GM18519 (cell line): ENCODE measurements at regions not wholly inside any gene's neighbourhood (a gene's known extent, or its start where the extent isn't known, plus 50 kb on each side); places are given as distances from the start of the nearest gene placed in this dataset.
"Not testable (repeated sequence)": the region's sequence is repeated elsewhere in the genome, so short reads cannot be mapped to it uniquely, and the experiment has no call there.

Experiments used
- ATAC-seq: cut with Tn5 transposase; IDR thresholded peaks from one replicate; pipeline ENCODE4 v1.9.1; 2021; ENCODE audit warnings: mild to moderate bottlenecking, moderate library complexity; ENCODE audit not compliant: unreplicated experiment, low FRiP score

GRCh38 chr13:80496721-80497397 lies 155.9 kb upstream of the SPRY2 start:
- ATAC-seq, result no peak

DNA sequence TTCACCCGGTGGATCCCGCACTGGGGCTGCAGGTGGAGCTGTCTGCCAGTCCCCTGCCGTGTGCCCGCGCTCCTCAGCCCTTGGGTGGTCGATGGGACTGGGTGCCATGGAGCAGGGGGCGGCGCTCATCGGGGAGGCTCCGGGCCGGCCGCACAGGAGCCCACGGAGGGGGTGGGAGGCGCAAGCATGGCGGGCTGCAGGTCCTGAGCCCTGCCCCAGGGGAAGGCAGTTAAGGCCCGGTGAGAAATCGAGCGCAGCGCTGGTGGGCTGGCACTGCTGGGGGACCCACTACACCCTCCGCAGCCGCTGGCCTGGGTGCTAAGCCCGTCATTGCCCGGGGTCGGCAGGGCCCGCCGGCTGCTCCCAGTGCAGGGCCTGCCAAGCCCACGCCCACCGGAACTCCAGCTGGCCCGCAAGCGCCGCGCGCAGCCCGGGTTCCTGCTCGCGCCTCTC lies 149.6 kb upstream of the SPRY2 start:
- not testable (repeated sequence) for ATAC-seq

- ATAC-seq, result no peak
These were observed 145.5 kb upstream of the SPRY2 start for GRCh38 chr13:80486402-80486801.

GRCh38 chr13:80483157-80483556 lies 142.2 kb upstream of the SPRY2 start:
- no peak for ATAC-seq

- no peak for ATAC-seq
These were observed 140.7 kb upstream of the SPRY2 start for GRCh38 chr13:80481588-80481987.

- no peak for ATAC-seq
These were observed 136.9 kb upstream of the SPRY2 start for GRCh38 chr13:80477661-80478443.

- no peak for ATAC-seq
These were observed 136.0 kb upstream of the SPRY2 start for GRCh38 chr13:80476953-80477352.

DNA sequence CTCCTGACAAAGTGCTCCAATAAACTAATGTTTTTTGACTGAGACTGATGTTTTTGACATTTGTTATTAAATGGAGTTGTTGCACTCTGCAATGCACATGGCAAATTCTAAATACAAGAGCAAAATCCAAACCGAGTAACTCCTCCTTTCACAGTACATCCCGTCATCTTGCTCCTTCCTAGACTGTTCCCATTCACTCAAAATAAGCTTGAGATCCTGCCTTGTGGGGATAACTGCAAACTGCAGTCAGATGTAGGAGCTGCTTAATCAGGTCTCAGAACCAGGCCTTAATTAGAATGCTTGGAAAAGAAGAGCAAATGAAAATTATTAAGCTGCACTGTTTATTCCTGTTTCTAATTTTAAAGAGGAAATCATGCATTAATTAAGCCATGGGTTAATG lies 134.8 kb upstream of the SPRY2 start:
- ATAC-seq, result no peak

GRCh38 chr13:80473695-80474094 lies 132.8 kb upstream of the SPRY2 start:
- ATAC-seq, result no peak

- ATAC-seq, result no peak
These were observed 129.0 kb upstream of the SPRY2 start for GRCh38 chr13:80469853-80470381.

DNA sequence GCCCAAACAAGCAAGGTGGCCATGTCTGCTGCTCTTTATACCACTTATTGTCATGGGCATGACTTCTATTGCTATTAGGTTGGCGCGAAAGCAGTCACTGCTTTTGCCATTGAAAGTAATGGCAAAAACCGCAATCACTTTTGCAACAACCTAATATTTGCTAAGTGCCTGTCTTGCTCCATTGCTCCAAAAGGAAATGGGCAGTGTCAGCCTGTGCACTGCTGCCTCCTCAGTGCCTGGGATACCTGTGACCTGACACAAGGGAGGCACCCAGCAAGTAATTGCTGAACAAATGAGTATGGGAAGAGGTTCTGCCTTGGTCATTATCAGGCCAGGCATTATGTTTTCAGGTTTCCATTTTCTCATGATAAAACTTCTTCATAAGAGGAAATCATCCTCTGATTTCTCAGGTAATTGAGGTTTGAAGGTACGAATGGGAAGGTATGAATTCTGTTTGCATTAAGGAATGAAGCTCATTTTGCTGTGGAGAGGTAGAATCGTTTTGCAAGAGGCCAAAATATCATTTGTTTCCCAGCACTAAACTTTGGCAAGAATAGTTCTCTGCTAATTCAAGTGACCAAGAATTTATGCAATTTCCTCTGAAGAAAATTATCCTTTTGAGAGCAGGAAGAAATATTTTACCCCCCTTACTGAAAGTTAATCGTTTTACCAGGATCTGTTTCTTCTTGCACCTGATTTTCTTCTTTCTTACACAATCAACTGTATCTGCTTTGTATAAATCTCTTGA lies 128.4 kb upstream of the SPRY2 start:
- no peak for ATAC-seq

DNA sequence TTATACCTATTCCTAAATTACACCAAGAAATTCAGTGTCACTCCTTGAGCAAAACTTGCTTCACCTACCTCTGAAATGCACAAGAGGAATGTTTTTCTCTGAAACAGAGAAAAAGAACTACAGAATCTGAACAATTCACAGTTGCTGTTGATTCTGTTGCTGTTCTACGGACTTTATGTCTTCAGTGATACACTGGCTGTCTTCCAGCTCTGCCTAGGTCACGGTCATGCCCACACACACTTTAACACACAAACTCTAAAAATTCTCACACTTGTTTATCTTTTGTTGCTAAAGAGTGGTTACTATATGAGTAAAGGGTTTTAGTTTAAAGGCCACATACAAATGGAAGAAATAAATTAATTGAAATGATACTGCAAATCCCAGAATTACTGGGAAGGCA lies 124.4 kb upstream of the SPRY2 start:
- no peak for ATAC-seq

DNA sequence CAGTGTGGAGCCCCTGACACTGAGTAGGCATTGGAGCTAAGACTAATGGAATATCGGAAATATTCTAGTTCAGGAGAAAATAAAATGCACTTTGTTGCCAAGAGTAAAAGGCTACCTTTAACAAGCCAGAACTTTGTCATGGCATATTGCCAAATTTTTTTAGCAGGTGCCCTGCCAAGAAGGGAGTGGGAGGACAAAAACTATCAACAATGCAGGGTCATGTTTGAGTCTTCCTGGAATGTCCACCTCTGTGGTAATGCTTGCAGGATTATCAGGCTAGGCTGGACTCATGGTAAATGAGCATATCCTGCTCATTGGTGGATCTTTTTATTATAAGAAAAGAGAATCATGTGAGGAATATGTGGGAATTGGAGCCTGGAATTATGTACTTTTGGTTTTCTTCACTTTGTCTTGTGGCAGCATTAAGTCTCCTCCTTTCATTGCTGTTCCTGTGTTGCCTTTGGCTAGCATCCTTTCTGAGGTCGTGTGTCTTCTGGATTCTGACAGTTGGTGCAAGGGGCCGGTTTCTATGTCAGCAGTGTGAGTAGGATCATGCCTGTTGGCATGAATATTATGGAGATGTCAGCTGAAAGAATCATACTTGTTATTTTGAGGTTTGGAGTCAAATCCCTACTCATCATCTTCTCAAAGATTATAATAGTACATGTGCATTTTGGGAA lies 122.9 kb upstream of the SPRY2 start:
- no peak for ATAC-seq

DNA sequence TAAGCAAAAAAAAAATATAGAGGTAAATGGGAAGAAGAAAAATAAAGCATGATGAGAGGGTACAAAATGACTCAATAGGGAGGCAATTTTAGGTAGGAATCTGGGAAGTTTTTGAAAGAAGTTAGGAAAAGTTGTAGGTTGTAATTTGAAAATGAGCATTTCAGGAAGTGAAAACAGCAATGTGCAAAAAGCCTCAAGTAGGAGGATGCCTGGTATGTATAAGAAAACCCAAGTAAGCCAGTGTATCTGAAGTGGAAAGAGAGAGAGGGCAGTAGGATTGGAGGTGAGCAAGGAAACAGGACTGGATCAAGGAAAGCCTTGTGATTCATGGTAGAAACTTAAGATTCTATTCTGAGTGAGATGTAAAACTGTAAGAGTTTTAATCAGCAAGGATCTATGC lies 121.6 kb upstream of the SPRY2 start:
- ATAC-seq, result no peak

- no peak for ATAC-seq
These were observed 121.1 kb upstream of the SPRY2 start for GRCh38 chr13:80462037-80462436.

- ATAC-seq, result no peak
These were observed 117.6 kb upstream of the SPRY2 start for GRCh38 chr13:80458543-80458942.

GRCh38 chr13:80454245-80454644 lies 113.3 kb upstream of the SPRY2 start:
- peak; percentile 94 for ATAC-seq

GRCh38 chr13:80452279-80452678 lies 111.4 kb upstream of the SPRY2 start:
- no peak for ATAC-seq

GRCh38 chr13:80451641-80452040 lies 110.7 kb upstream of the SPRY2 start:
- no peak for ATAC-seq

- ATAC-seq, result no peak
These were observed 109.5 kb upstream of the SPRY2 start for GRCh38 chr13:80450386-80450785.

DNA sequence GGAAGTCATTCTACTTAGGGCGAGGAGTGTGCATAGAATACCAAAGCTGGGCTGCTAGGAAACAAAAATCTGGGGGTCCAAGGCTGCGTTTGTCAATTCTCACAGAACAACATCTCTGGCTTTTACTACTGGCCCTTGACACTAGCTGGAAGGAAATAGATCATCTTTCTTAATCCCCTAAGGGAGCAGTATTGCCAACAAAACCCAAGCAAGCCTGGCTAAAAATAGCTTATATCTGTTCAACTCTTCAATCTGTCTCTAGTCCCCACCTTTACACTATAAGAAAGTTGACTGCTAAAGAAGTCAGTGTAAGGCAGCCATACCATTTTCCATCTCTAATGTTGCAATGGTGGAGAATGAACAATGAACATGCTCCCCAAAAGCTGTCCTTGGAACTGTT lies 107.8 kb upstream of the SPRY2 start:
- no peak for ATAC-seq
